22Rv1 (cell line): ENCODE measurements at regions not wholly inside any gene's neighbourhood (a gene's known extent, or its start where the extent isn't known, plus 50 kb on each side); places are given as distances from the start of the nearest gene placed in this dataset.

ENCODE experiments used
- ZFX ChIP-seq: fragments of 450-650 bp; IDR thresholded peaks from 2 replicates; pipeline ENCODE4 v1.6.1; 2017; ENCODE audit warnings: antibody characterized with exemption, borderline replicate concordance
- TF ChIP-seq, protein P1 (sequence below): fragments of 450-650 bp; IDR thresholded peaks from 2 replicates; pipeline ENCODE4 v1.5.1; 2017; ENCODE audit warnings: mild to moderate bottlenecking

DNA sequence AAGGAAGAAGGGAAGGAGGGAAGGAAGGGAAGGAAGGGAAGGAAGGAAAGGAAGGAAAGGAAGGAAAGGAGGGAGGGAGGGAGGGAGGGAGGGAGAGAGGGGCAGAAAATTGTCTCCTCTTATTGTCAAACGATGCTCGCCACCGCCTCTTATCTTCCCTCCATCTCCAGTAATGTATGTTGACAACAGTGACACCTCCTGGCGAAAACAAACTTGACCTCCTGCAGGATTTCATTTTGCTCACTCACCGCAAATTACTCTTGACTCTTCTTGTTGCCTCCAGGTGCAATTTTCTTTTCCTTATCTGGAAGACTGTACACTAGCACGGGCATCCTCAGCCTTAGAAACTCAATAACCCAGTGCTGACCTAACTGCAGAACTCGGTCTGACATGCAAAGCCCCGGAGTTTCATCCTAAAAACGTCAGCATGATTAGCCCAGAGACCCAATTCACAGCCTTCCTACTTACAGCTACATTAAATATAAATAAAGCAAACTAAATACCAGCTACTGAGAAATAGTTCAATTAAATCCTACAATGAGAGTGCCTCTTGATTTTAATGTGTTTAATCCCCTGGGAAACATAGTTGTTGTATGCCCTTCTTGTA is 512.4 kb upstream of the TMPO start:
- TF ChIP-seq, protein P1, sequence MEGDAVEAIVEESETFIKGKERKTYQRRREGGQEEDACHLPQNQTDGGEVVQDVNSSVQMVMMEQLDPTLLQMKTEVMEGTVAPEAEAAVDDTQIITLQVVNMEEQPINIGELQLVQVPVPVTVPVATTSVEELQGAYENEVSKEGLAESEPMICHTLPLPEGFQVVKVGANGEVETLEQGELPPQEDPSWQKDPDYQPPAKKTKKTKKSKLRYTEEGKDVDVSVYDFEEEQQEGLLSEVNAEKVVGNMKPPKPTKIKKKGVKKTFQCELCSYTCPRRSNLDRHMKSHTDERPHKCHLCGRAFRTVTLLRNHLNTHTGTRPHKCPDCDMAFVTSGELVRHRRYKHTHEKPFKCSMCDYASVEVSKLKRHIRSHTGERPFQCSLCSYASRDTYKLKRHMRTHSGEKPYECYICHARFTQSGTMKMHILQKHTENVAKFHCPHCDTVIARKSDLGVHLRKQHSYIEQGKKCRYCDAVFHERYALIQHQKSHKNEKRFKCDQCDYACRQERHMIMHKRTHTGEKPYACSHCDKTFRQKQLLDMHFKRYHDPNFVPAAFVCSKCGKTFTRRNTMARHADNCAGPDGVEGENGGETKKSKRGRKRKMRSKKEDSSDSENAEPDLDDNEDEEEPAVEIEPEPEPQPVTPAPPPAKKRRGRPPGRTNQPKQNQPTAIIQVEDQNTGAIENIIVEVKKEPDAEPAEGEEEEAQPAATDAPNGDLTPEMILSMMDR = peak; percentile 90
- no peak for TF ChIP-seq ZFX
